H1 (cell line): ENCODE measurements at regions not wholly inside any gene's neighbourhood (a gene's known extent, or its start where the extent isn't known, plus 50 kb on each side); places are given as distances from the start of the nearest gene placed in this dataset.

Experiments
- CTCF ChIA-PET: fragments of 300-600 bp; sonication (Branson Sonifier 250); formaldehyde crosslinking; loops from one replicate; lab custom pipeline; 2021; ENCODE audit not compliant: partially characterized antibody; lab: Charles Lee
- POLR2A ChIA-PET: fragments of 300-600 bp; sonication (Branson Sonifier 250); formaldehyde crosslinking; loops from one replicate; lab custom pipeline; 2021; ENCODE audit warnings: inconsistent platforms; ENCODE audit not compliant: partially characterized antibody; lab: Charles Lee
- DNase-seq, 2 experiments: peaks; one replicate each; pipeline versions ENCODE4 v3.0.0 to v3.0.0-alpha.2; 2010 to 2022; ENCODE audit warnings: low spot score in 2 of 2, low read depth in 1 of 2, mixed read lengths in 1 of 2
- FAIRE-seq: peaks from 2 replicates; lab custom pipeline; 2011; peaks lifted over from hg19 to GRCh38; lab: Jason Lieb, UNC
- H2AFZ ChIP-seq: 2 replicates; pipeline ENCODE4 v1.8.1; 2012; ENCODE audit warnings: low read length, inconsistent platforms
- H2AK5ac ChIP-seq: 2 replicates; pipeline ENCODE4 v1.6.1; 2013; ENCODE audit warnings: low read depth, low read length
- H2BK120ac ChIP-seq: replicated peaks from 2 replicates; pipeline ENCODE3; 2013; ENCODE audit warnings: low read depth, low read length, inconsistent platforms
- H2BK12ac ChIP-seq: 2 replicates; pipeline ENCODE4 v1.6.1; 2013; ENCODE audit warnings: low read depth, low read length
- H2BK15ac ChIP-seq: 2 replicates; pipeline ENCODE4 v1.6.1; 2013; ENCODE audit warnings: low read length
- H2BK20ac ChIP-seq: 2 replicates; pipeline ENCODE4 v1.6.1; 2013; ENCODE audit warnings: low read length
- H2BK5ac ChIP-seq: 2 replicates; pipeline ENCODE4 v1.6.1; 2013; ENCODE audit warnings: low read depth, low read length
- H3K14ac ChIP-seq: 2 replicates; pipeline ENCODE4 v1.6.1; 2013; ENCODE audit warnings: inconsistent platforms; ENCODE audit not compliant: insufficient read length
- H3K18ac ChIP-seq: 2 replicates; pipeline ENCODE4 v1.6.1; 2013; ENCODE audit warnings: low read length; ENCODE audit errors: extremely low read depth
- H3K23ac ChIP-seq: 2 replicates; pipeline ENCODE4 v1.6.1; 2013; ENCODE audit warnings: inconsistent platforms; ENCODE audit not compliant: insufficient read length
- H3K23me2 ChIP-seq: 2 replicates; pipeline ENCODE4 v1.6.1; 2013; ENCODE audit warnings: low read depth, low read length
- H3K27ac ChIP-seq: 2 replicates; pipeline ENCODE4 v1.6.1; 2011; ENCODE audit warnings: low read depth, low read length, inconsistent platforms
- H3K27me3 ChIP-seq, 4 experiments: replicated peaks in 1 of 4; 1 replicate in 1 of 4; 2 replicates in 3 of 4; pipeline versions ENCODE4 v1.6.1 to v1.8.1; 2011 to 2013; ENCODE audit warnings: low read length in 3 of 4, mild to moderate bottlenecking in 3 of 4, inconsistent platforms in 2 of 4, mixed read lengths in 2 of 4, moderate library complexity in 1 of 4; ENCODE audit not compliant: control insufficient read depth in 3 of 4, insufficient read depth in 3 of 4; ENCODE audit errors: extremely low read depth in 1 of 4
- H3K36me3 ChIP-seq, 4 experiments: 2 replicates each; pipeline versions ENCODE4 v1.6.1 to v1.8.1; 2011 to 2013; ENCODE audit warnings: mild to moderate bottlenecking in 4 of 4, low read length in 3 of 4, moderate library complexity in 2 of 4, control low read depth in 1 of 4, inconsistent platforms in 1 of 4; ENCODE audit not compliant: insufficient read depth in 4 of 4, control insufficient read depth in 2 of 4
- H3K4ac ChIP-seq: replicated peaks from 2 replicates; pipeline ENCODE3; 2013; ENCODE audit warnings: low read length, low read depth, mixed read lengths, inconsistent platforms; ENCODE audit not compliant: insufficient read length
- H3K4me1 ChIP-seq, 4 experiments: replicated peaks in 1 of 4; 1 replicate in 1 of 4; 2 replicates in 3 of 4; pipeline versions ENCODE4 v1.6.1 to v1.8.1; 2011 to 2013; ENCODE audit warnings: low read length in 3 of 4, inconsistent platforms in 2 of 4, mixed read lengths in 1 of 4; ENCODE audit not compliant: insufficient read depth in 4 of 4, control insufficient read depth in 3 of 4
- H3K4me2 ChIP-seq, 2 experiments: 2 replicates each; pipeline versions ENCODE4 v1.6.1 to v1.8.1; 2011 to 2013; ENCODE audit warnings: low read depth in 2 of 2, low read length in 2 of 2, control low read depth in 1 of 2, inconsistent platforms in 1 of 2, mild to moderate bottlenecking in 1 of 2; ENCODE audit not compliant: insufficient read depth in 1 of 2
- H3K4me3 ChIP-seq, 4 experiments: fragments of 200-600, 300-600 bp in 1 of 4; sonication (generic), shearing (Covaris generic), sonication (Bioruptor Twin) in 1 of 4; 2 replicates each; pipeline versions ENCODE4 v1.5.1 to v1.8.1; 2011 to 2016; ENCODE audit warnings: low read length in 4 of 4, low read depth in 3 of 4, control low read depth in 2 of 4, inconsistent platforms in 2 of 4, mild to moderate bottlenecking in 2 of 4, mixed read lengths in 1 of 4, moderate library complexity in 1 of 4; ENCODE audit not compliant: insufficient read depth in 2 of 4; ENCODE audit errors: extremely low read depth in 1 of 4
- H3K56ac ChIP-seq: replicated peaks from 2 replicates; pipeline ENCODE3; 2013; ENCODE audit warnings: low read depth, mild to moderate bottlenecking, mixed read lengths, low read length, inconsistent platforms; ENCODE audit not compliant: insufficient read length
- H3K79me1 ChIP-seq: 2 replicates; pipeline ENCODE4 v1.6.1; 2013; ENCODE audit warnings: low read depth, low read length, control low read depth
- H3K79me2 ChIP-seq, 2 experiments: 2 replicates each; pipeline versions ENCODE4 v1.6.1 to v1.8.1; 2012 to 2013; ENCODE audit warnings: low read length in 2 of 2, mild to moderate bottlenecking in 2 of 2, inconsistent platforms in 1 of 2; ENCODE audit not compliant: insufficient read depth in 2 of 2, control insufficient read depth in 1 of 2
- H3K9ac ChIP-seq, 4 experiments: replicated peaks in 1 of 4; 1 replicate in 1 of 4; 2 replicates in 3 of 4; pipeline versions ENCODE4 v1.6.1 to v1.8.1; 2011 to 2013; ENCODE audit warnings: low read depth in 3 of 4, low read length in 3 of 4, control low read depth in 2 of 4, mild to moderate bottlenecking in 2 of 4, moderate library complexity in 2 of 4, inconsistent platforms in 1 of 4; ENCODE audit errors: extremely low read depth in 1 of 4
- H3K9me3 ChIP-seq, 2 experiments: 2 replicates each; pipeline versions ENCODE4 v1.6.1 to v1.8.1; 2012 to 2013; ENCODE audit warnings: mild to moderate bottlenecking in 2 of 2, moderate library complexity in 2 of 2, control low read depth in 1 of 2, inconsistent platforms in 1 of 2, low read depth in 1 of 2, low read length in 1 of 2, mixed read lengths in 1 of 2; ENCODE audit not compliant: insufficient read depth in 2 of 2
- H4K20me1 ChIP-seq, 2 experiments: replicated peaks in 1 of 2; 2 replicates each; pipeline versions ENCODE3 to v1.8.1; 2011 to 2013; ENCODE audit warnings: inconsistent platforms in 2 of 2, low read length in 2 of 2, mild to moderate bottlenecking in 1 of 2; ENCODE audit not compliant: insufficient read depth in 2 of 2, control insufficient read depth in 1 of 2
- H4K5ac ChIP-seq: 2 replicates; pipeline ENCODE4 v1.6.1; 2013; ENCODE audit warnings: low read length, low read depth, mixed read lengths, inconsistent platforms; ENCODE audit not compliant: insufficient read length
- H4K8ac ChIP-seq: 2 replicates; pipeline ENCODE4 v1.8.0; 2013; ENCODE audit warnings: mild to moderate bottlenecking, moderate library complexity, low read length, inconsistent platforms; ENCODE audit not compliant: insufficient read depth; ENCODE audit errors: extremely low read depth
- H4K91ac ChIP-seq: replicated peaks from 2 replicates; pipeline ENCODE3; 2013; ENCODE audit warnings: low read length, mixed read lengths, inconsistent platforms; ENCODE audit not compliant: insufficient read length
- BACH1 ChIP-seq: IDR thresholded peaks from 2 replicates; pipeline ENCODE4 v1.6.1; 2012; ENCODE audit warnings: low read length, improper control_type of control experiment
- RNF2 ChIP-seq: fragments of 200-900, 300-1000 bp; sonication (generic); IDR thresholded peaks from 2 replicates; pipeline ENCODE4 v1.7.1; 2016; ENCODE audit warnings: borderline replicate concordance, low read depth, mild to moderate bottlenecking, antibody characterized with exemption, low read length; ENCODE audit not compliant: poor library complexity, severe bottlenecking; ENCODE audit errors: missing control alignments
- RXRA ChIP-seq: IDR thresholded peaks from 2 replicates; pipeline ENCODE4 v1.6.1; 2011; ENCODE audit warnings: low read depth, mild to moderate bottlenecking, low read length, moderate library complexity; ENCODE audit not compliant: insufficient read depth
- SIRT6 ChIP-seq: IDR thresholded peaks from one replicate; pipeline ENCODE4 v1.7.1; 2012; ENCODE audit warnings: low read length, inconsistent platforms
- SRF ChIP-seq: IDR thresholded peaks from 2 replicates; pipeline ENCODE4 v1.6.1; 2011; ENCODE audit warnings: mild to moderate bottlenecking, low read depth, low read length, moderate library complexity
- TEAD4 ChIP-seq: IDR thresholded peaks from 2 replicates; pipeline ENCODE4 v1.6.1; 2012; ENCODE audit warnings: low read depth, low read length, inconsistent platforms, mixed read lengths
- ZNF274 ChIP-seq: IDR thresholded peaks from 2 replicates; pipeline ENCODE4 v1.7.0; 2012; ENCODE audit warnings: low read length, borderline replicate concordance; ENCODE audit errors: extremely low read depth
- WGBS, 2 experiments: shearing (Covaris generic) in 1 of 2; methylation state at CpG; one replicate each; pipeline versions ENCODE4 v1.1.6 to v1.1.7; 2013 to 2015; ENCODE audit warnings: low lambda C conversion rate in 2 of 2, mixed read lengths in 2 of 2, inconsistent platforms in 1 of 2, low coverage in 1 of 2, missing lambda C conversion rate in 1 of 2; ENCODE audit not compliant: insufficient replicate concordance in 2 of 2, insufficient coverage in 1 of 2, insufficient read length in 1 of 2; ENCODE audit errors: extremely low coverage in 1 of 2, missing lambda C conversion rate in 1 of 2; 5-methylcytosine and 5-hydroxymethylcytosine counted together

- TF ChIP-seq RNF2: no peak
- no peak for TF ChIP-seq BACH1
- no peak for TF ChIP-seq SRF
- no peak for TF ChIP-seq TEAD4
- no peak for TF ChIP-seq SIRT6
- no peak for TF ChIP-seq RXRA
- no peak for TF ChIP-seq ZNF274
- Histone ChIP-seq H3K79me2 (no peaks in the 10 kb centered on the region), H3K4ac (no peak overlapping the region), H3K14ac (no peak overlapping the region), H3K56ac (no peak overlapping the region), H4K20me1 (no peaks in the 10 kb centered on the region), H4K5ac (no peak overlapping the region), H3K79me1 (no peaks in the 10 kb centered on the region), H3K4me2 (no peak overlapping the region), H2BK15ac (no peak overlapping the region), H2BK5ac (no peak overlapping the region), H2AK5ac (no peak overlapping the region), H3K18ac (no peak overlapping the region), H4K91ac (no peak overlapping the region), H3K9ac (no peak overlapping the region), H3K9me3 (peaks cover 71 to 91% of the 10 kb centered on the region in 2 experiments), H2BK120ac (no peak overlapping the region), H4K8ac (no peak overlapping the region), H2BK12ac (no peak overlapping the region), H3K23ac (no peak overlapping the region), H3K23me2 (peaks cover 3% of the 10 kb centered on the region; the same call in 1 of the 2 replicates), H3K27me3 (no peaks in the 10 kb centered on the region), H2BK20ac (no peak overlapping the region), H3K4me3 (no peak overlapping the region), H3K27ac (no peak overlapping the region), H3K36me3 (no peaks in the 10 kb centered on the region; a peak in 1 of 8 replicates), H3K4me1 (no peaks in the 10 kb centered on the region), H2AFZ (no peak overlapping the region)
- no peak for DNase-seq
- 77% methylated on average over 4 of the region's 4 CpGs; no CpG with 5 or more reads in 1 of the 2 experiments for WGBS, 2 experiments
- ChIA-PET CTCF (no interaction called here), POLR2A (no interaction called here)
- no peak for FAIRE-seq
Observed at GRCh38 chr16:35910409-35910808, 2451.0 kb downstream of the TP53TG3F start.
